GM12892 (cell line): ENCODE measurements at regions not wholly inside any gene's neighbourhood (a gene's known extent, or its start where the extent isn't known, plus 50 kb on each side); places are given as distances from the start of the nearest gene placed in this dataset.

Experiments used
- POLR2A ChIP-seq: IDR thresholded peaks from 2 replicates; pipeline ENCODE4 v1.6.1; 2011; ENCODE audit warnings: low read depth, low read length, control low read depth
- POLR2AphosphoS5 ChIP-seq: IDR thresholded peaks from 2 replicates; pipeline ENCODE4 v1.6.1; 2011; ENCODE audit warnings: low read depth, low read length, control low read depth
- TAF1 ChIP-seq: IDR thresholded peaks from 2 replicates; pipeline ENCODE4 v1.6.1; 2011; ENCODE audit warnings: low read depth, mild to moderate bottlenecking, control low read depth, low read length, borderline replicate concordance

DNA sequence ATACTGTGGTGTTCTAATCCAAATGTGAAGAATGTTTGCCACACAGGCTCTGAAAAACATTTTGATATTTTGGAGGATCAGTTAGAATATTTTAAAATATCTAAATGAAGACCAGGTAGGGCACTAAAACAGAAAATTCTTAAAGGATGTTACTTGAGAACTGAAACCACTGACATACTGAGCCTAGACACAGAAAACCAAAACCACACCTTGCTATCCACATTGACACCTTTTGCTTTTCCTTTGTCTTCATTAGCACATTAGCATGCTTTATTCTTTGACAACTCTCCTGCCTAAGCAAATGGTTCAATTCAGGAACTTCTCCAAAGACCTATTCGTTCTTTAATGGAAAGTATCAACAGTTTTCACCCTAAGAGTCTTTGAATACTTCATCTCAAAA lies 835.9 kb upstream of the GRM7 start:
- no peak for TF ChIP-seq POLR2A
- no peak for TF ChIP-seq POLR2AphosphoS5
- TF ChIP-seq TAF1: no peak
